Kidney epithelial cell (primary cell): ENCODE measurements at regions not wholly inside any gene's neighbourhood (a gene's known extent, or its start where the extent isn't known, plus 50 kb on each side); places are given as distances from the start of the nearest gene placed in this dataset.
A peak's percentile ranks its signal among the peaks of the same experiment; 100 is the strongest.

ENCODE experiments used
- DNase-seq: peaks from one replicate; pipeline ENCODE4 v3.0.0-alpha.2; 2010; ENCODE audit warnings: low read depth
- H3K27me3 ChIP-seq: 2 replicates; pipeline ENCODE4 v1.6.0; 2011; ENCODE audit warnings: low read length; ENCODE audit not compliant: control insufficient read depth, insufficient read depth
- H3K36me3 ChIP-seq: 2 replicates; pipeline ENCODE4 v1.5.1; 2011; ENCODE audit warnings: low read length; ENCODE audit not compliant: control insufficient read depth, insufficient read depth
- H3K4me3 ChIP-seq: 2 replicates; pipeline ENCODE4 v1.5.1; 2011; ENCODE audit warnings: low read depth, mild to moderate bottlenecking, control low read depth, low read length
- CTCF ChIP-seq: IDR thresholded peaks from 2 replicates; pipeline ENCODE4 v1.5.1; 2011; ENCODE audit warnings: mild to moderate bottlenecking, moderate library complexity, low read length, control low read depth, inconsistent platforms; ENCODE audit not compliant: insufficient read depth, poor library complexity, severe bottlenecking

- no peaks in the 10 kb centered on the region for H3K36me3 ChIP-seq
- no peak for DNase-seq
- H3K27me3 ChIP-seq = no peaks in the 10 kb centered on the region
- H3K4me3 ChIP-seq = no peak overlapping the region
- no peak for TF ChIP-seq CTCF
Observed at GRCh38 chr7:155212301-155213015, 85.2 kb upstream of the INSIG1 start.

- TF ChIP-seq CTCF = no peak
- DNase-seq = no peak
- Histone ChIP-seq H3K36me3 (no peaks in the 10 kb centered on the region), H3K4me3 (no peak overlapping the region), H3K27me3 (no peaks in the 10 kb centered on the region)
Observed at GRCh38 chr7:155213385-155213784, 84.3 kb upstream of the INSIG1 start.

DNA sequence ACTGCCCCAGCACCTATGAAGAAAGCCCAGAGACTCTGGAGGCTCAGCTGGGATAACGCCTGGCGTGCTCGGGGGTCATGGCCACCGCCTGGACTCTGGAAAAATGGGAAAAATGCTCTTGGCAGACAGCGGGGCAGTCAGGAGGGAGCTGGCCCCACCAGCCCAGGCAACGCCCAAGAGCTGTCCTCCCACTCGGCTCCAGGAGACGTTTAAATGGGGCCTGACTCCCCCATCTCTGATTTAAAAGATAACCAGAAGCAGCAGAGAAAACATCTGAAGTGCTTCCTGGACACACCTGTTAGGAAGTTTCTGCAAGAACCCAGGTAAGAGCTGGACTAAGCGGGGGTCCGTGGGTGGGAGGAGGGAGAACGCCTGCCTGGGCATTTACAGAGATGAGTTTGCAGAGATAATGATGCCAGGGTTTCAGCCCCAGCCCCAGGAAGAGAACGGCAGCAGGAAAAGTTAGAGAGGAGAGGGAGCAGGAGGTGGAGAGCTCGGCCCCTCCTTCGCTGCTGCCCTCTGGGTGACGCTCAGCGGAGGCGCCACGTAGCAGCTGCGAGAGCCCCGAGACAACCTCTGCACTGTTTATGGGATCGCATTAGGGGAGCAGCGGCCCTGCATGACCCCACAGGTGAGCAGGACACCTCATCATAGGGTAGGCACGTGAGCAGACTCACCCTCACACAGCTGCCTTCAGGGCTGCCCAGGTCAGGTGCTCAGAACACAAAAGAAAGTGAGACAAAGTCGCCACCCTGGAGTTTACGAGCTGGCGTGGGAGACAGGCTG, 83.5 kb upstream of the INSIG1 start:
- no peak for DNase-seq
- Histone ChIP-seq H3K27me3 (no peaks in the 10 kb centered on the region), H3K36me3 (no peaks in the 10 kb centered on the region), H3K4me3 (peak overlapping the region; percentile 36)
- no peak for TF ChIP-seq CTCF

DNA sequence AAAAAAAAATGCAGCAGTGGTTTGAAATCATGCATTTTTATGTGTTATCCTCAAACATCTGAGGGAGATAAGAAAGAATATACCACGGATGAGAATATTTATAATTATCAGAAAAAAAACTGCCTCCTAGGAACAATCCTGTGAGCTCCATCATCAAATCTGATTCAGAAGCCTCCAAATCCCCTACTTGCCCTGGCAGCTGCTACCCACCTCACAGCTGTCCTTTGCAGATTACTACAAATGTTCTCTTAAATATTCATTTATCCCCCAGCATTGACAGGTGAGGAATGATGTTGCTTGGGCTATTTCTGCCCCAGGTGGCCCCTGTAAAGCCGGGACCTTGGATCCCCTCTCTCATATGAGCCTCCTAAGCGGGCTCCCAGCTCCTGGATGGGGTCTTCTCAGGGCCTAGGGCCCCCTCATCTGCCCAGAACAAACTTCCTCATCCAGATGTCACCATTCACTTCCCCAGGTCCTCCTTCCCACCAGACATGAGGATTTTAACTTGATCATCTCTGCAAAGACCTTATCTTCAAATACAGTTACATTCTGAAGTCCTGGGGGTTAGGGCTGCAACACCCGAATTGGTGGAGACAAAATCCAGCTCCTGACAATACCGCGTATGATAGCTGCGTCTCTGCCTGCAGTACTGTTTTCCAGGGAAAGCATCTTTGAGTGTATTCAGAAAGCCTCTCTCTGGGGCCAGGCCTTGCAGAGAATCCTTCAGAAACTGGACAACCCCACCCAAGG, 81.9 kb upstream of the INSIG1 start:
- Histone ChIP-seq H3K27me3 (no peaks in the 10 kb centered on the region), H3K4me3 (no peak overlapping the region), H3K36me3 (no peaks in the 10 kb centered on the region)
- no peak for TF ChIP-seq CTCF
- DNase-seq = no peak

- H3K36me3 ChIP-seq = no peaks in the 10 kb centered on the region
- H3K27me3 ChIP-seq = no peaks in the 10 kb centered on the region
- no peak for TF ChIP-seq CTCF
- DNase-seq = no peak
- H3K4me3 ChIP-seq = no peak overlapping the region
Observed at GRCh38 chr7:155216475-155217272, 81.0 kb upstream of the INSIG1 start.
